ENCODE measurements at regions not wholly inside any gene's neighbourhood (a gene's known extent, or its start where the extent isn't known, plus 50 kb on each side); places are given as distances from the start of the nearest gene placed in this dataset.

GRCh38 chr1:82612986-82613385 lies 812.3 kb downstream of the ADGRL2 start:
- no peak for TF ChIP-seq CTCF (conservative IDR thresholded peaks at IDR 0.05)
- TF ChIP-seq ZFX (IDR thresholded peaks at IDR 0.05) = no peak

Measured in C4-2B (cell line).